Progenitor cell of endocrine pancreas (in vitro differentiated cells): ENCODE measurements at regions not wholly inside any gene's neighbourhood (a gene's known extent, or its start where the extent isn't known, plus 50 kb on each side); places are given as distances from the start of the nearest gene placed in this dataset.

ENCODE experiments used
- DNase-seq: peaks from one replicate; pipeline ENCODE4 v3.0.0; 2021; ENCODE audit warnings: low spot score; ENCODE audit not compliant: unreplicated experiment
- H3K27ac Mint-ChIP-seq: 2 replicates; pipeline ENCODE4 v1.8.0; 2021; ENCODE audit warnings: mild to moderate bottlenecking, moderate library complexity, mixed read lengths
- H3K27me3 Mint-ChIP-seq: 2 replicates; pipeline ENCODE4 v1.8.0; 2021; ENCODE audit warnings: mixed read lengths
- H3K36me3 Mint-ChIP-seq: 2 replicates; pipeline ENCODE4 v1.8.0; 2022; ENCODE audit warnings: mixed read lengths; ENCODE audit not compliant: insufficient read depth
- H3K4me1 Mint-ChIP-seq: 2 replicates; pipeline ENCODE4 v1.8.0; 2021; ENCODE audit warnings: low read depth, mixed read lengths
- H3K4me3 Mint-ChIP-seq: 2 replicates; pipeline ENCODE4 v1.8.0; 2021; ENCODE audit warnings: low read depth, mild to moderate bottlenecking, moderate library complexity, mixed read lengths
- H3K9me3 Mint-ChIP-seq: 2 replicates; pipeline ENCODE4 v1.8.0; 2021; ENCODE audit warnings: low read depth, mixed read lengths
- CTCF ChIP-seq: fragments of 200-600 bp; sonication (generic); IDR thresholded peaks from one replicate; pipeline ENCODE4 v1.5.0; 2021; ENCODE audit warnings: antibody characterized with exemption, mild to moderate bottlenecking; ENCODE audit not compliant: unreplicated experiment

- peaks cover 19% of the 10 kb centered on the region for H3K27me3 Mint-ChIP-seq
- H3K9me3 Mint-ChIP-seq, result peaks cover 18% of the 10 kb centered on the region
- H3K27ac Mint-ChIP-seq, result no peak overlapping the region
- H3K4me3 Mint-ChIP-seq, result no peak overlapping the region
- peaks cover 2% of the 10 kb centered on the region for H3K36me3 Mint-ChIP-seq
- TF ChIP-seq CTCF, result no peak
- DNase-seq, result no peak
- H3K4me1 Mint-ChIP-seq, result peaks cover 3% of the 10 kb centered on the region
Measured at GRCh38 chr1:55597910-55598309, 382.7 kb upstream of the USP24 start.

- Mint-ChIP-seq H3K36me3 (peaks cover 2% of the 10 kb centered on the region), H3K4me1 (peaks cover 4% of the 10 kb centered on the region), H3K27ac (peak overlapping the region; percentile 17), H3K27me3 (peaks cover 28% of the 10 kb centered on the region), H3K9me3 (peaks cover 18% of the 10 kb centered on the region), H3K4me3 (no peak overlapping the region)
- no peak for TF ChIP-seq CTCF
- DNase-seq, result no peak
Measured at GRCh38 chr1:55594701-55595100, 379.5 kb upstream of the USP24 start.

GRCh38 chr1:55593298-55593697, 378.1 kb upstream of the USP24 start:
- Mint-ChIP-seq H3K4me3 (no peak overlapping the region), H3K9me3 (peaks cover 18% of the 10 kb centered on the region), H3K27ac (no peak overlapping the region), H3K4me1 (peaks cover 4% of the 10 kb centered on the region), H3K27me3 (peaks cover 28% of the 10 kb centered on the region), H3K36me3 (peaks cover 2% of the 10 kb centered on the region)
- no peak for DNase-seq
- TF ChIP-seq CTCF, result no peak

- H3K4me3 Mint-ChIP-seq, result no peak overlapping the region
- H3K27ac Mint-ChIP-seq, result no peak overlapping the region
- H3K27me3 Mint-ChIP-seq, result peaks cover 28% of the 10 kb centered on the region
- no peak for TF ChIP-seq CTCF
- DNase-seq, result no peak
- H3K36me3 Mint-ChIP-seq, result peaks cover 2% of the 10 kb centered on the region
- H3K9me3 Mint-ChIP-seq, result peaks cover 13% of the 10 kb centered on the region
- H3K4me1 Mint-ChIP-seq, result peaks cover 4% of the 10 kb centered on the region
Measured at GRCh38 chr1:55592122-55592521, 377.0 kb upstream of the USP24 start.

GRCh38 chr1:55589671-55590297, 374.6 kb upstream of the USP24 start:
- TF ChIP-seq CTCF, result no peak
- no peak overlapping the region for H3K27ac Mint-ChIP-seq
- H3K36me3 Mint-ChIP-seq, result no peaks in the 10 kb centered on the region
- no peak for DNase-seq
- peaks cover 9% of the 10 kb centered on the region for H3K4me1 Mint-ChIP-seq
- no peaks in the 10 kb centered on the region for H3K9me3 Mint-ChIP-seq
- peaks cover 19% of the 10 kb centered on the region for H3K27me3 Mint-ChIP-seq
- no peak overlapping the region for H3K4me3 Mint-ChIP-seq
